ENCODE measurements at regions not wholly inside any gene's neighbourhood (a gene's known extent, or its start where the extent isn't known, plus 50 kb on each side); places are given as distances from the start of the nearest gene placed in this dataset.

DNA sequence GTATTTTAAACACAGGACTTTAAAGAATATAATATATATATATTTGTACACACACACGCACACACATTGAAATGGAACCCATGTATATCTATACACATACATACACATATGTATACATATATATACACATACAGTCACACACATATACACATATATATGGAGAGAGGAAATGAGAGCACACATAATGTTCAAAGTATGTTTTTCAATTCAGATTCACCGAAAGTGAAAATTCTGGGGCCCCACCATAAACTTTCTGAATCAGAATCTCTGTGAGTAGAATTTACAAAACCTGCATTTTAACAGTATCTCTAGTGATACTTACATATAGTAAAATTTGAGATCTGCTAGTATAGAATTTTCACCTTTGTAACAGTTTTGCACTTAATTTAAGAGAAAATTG is 60.4 kb upstream of the OBI1 start:
- H3K4me2 ChIP-seq (ENCODE audit: low read length): no peak overlapping the region
- no peak for TF ChIP-seq EZH2phosphoT487 (IDR thresholded peaks at IDR 0.05; ENCODE audit: borderline replicate concordance, low read length)
- no peak for TF ChIP-seq CTCF (IDR thresholded peaks at IDR 0.05; ENCODE audit: low read depth, low read length, poor library complexity, severe bottlenecking)
- no peak overlapping the region for H3K4me3 ChIP-seq (ENCODE audit: low read length)
- H3K36me3 ChIP-seq (ENCODE audit: control insufficient read depth, low read length): no peaks in the 10 kb centered on the region
- H3F3A ChIP-seq (ENCODE audit: control insufficient read depth, insufficient read depth): no peaks in the 10 kb centered on the region
- no peaks in the 10 kb centered on the region for H3K4me1 ChIP-seq (ENCODE audit: control insufficient read depth, low read length)
- H3K27me3 ChIP-seq (ENCODE audit: control insufficient read depth, low read length): peaks cover 3% of the 10 kb centered on the region; the same call in 1 of the 2 replicates
- H3K9me2 ChIP-seq (replicated peaks; ENCODE audit: control insufficient read depth, low read length): no peaks in the 10 kb centered on the region
- H3K9me3 ChIP-seq (ENCODE audit: control insufficient read depth, insufficient read depth, low read length): no peaks in the 10 kb centered on the region
- no peak overlapping the region for H3K27ac ChIP-seq (ENCODE audit: low read depth, low read length)
- H4K20me1 ChIP-seq (ENCODE audit: control insufficient read depth, insufficient read depth, low read depth, low read length): no peaks in the 10 kb centered on the region
- H3K79me2 ChIP-seq (ENCODE audit: control insufficient read depth, low read length): no peaks in the 10 kb centered on the region

GRCh38 chr13:78714717-78715116 is 55.8 kb upstream of the OBI1 start:
- Histone ChIP-seq H3K79me2 (ENCODE audit: control insufficient read depth, low read length) (no peaks in the 10 kb centered on the region), H3K4me2 (ENCODE audit: low read length) (no peak overlapping the region), H3F3A (ENCODE audit: control insufficient read depth, insufficient read depth) (no peaks in the 10 kb centered on the region), H3K36me3 (ENCODE audit: control insufficient read depth, low read length) (no peaks in the 10 kb centered on the region), H3K9me2 (replicated peaks; ENCODE audit: control insufficient read depth, low read length) (no peaks in the 10 kb centered on the region), H3K9me3 (ENCODE audit: control insufficient read depth, insufficient read depth, low read length) (no peaks in the 10 kb centered on the region), H3K4me1 (ENCODE audit: control insufficient read depth, low read length) (no peaks in the 10 kb centered on the region), H3K27ac (ENCODE audit: low read depth, low read length) (no peak overlapping the region), H3K27me3 (ENCODE audit: control insufficient read depth, low read length) (no peaks in the 10 kb centered on the region), H4K20me1 (ENCODE audit: control insufficient read depth, insufficient read depth, low read depth, low read length) (no peaks in the 10 kb centered on the region), H3K4me3 (ENCODE audit: low read length) (no peak overlapping the region)
- TF ChIP-seq CTCF (IDR thresholded peaks at IDR 0.05; ENCODE audit: low read depth, low read length, poor library complexity, severe bottlenecking) (no peak), EZH2phosphoT487 (IDR thresholded peaks at IDR 0.05; ENCODE audit: borderline replicate concordance, low read length) (no peak)

DNA sequence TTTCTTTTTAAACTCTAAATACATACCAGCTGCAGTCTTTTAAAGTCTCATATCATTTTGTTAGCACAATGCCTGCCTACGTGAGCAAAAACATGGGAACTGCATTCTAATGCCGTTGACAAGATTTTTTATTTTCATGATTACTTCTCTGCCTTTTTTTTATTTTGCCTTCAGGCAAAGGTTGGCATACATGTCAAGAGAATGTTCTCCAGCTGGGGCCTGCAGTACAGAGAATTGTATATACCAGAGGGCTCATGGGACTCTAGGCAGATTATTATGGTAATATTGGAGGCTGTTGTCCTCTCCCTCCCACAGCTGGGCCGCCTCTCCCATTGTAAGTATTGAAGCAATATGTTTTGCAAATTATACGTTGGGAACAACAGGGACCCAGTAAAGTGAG is 53.9 kb upstream of the OBI1 start:
- no peaks in the 10 kb centered on the region for H3F3A ChIP-seq (ENCODE audit: control insufficient read depth, insufficient read depth)
- H3K4me1 ChIP-seq (ENCODE audit: control insufficient read depth, low read length): no peaks in the 10 kb centered on the region
- no peaks in the 10 kb centered on the region for H3K27me3 ChIP-seq (ENCODE audit: control insufficient read depth, low read length)
- no peak overlapping the region for H3K4me2 ChIP-seq (ENCODE audit: low read length)
- no peaks in the 10 kb centered on the region for H3K79me2 ChIP-seq (ENCODE audit: control insufficient read depth, low read length)
- no peaks in the 10 kb centered on the region for H3K9me2 ChIP-seq (replicated peaks; ENCODE audit: control insufficient read depth, low read length)
- no peak overlapping the region for H3K4me3 ChIP-seq (ENCODE audit: low read length)
- no peaks in the 10 kb centered on the region for H4K20me1 ChIP-seq (ENCODE audit: control insufficient read depth, insufficient read depth, low read depth, low read length)
- no peak overlapping the region for H3K27ac ChIP-seq (ENCODE audit: low read depth, low read length)
- H3K9me3 ChIP-seq (ENCODE audit: control insufficient read depth, insufficient read depth, low read length): no peaks in the 10 kb centered on the region
- TF ChIP-seq EZH2phosphoT487 (IDR thresholded peaks at IDR 0.05; ENCODE audit: borderline replicate concordance, low read length) (no peak), CTCF (IDR thresholded peaks at IDR 0.05; ENCODE audit: low read depth, low read length, poor library complexity, severe bottlenecking) (no peak)
- H3K36me3 ChIP-seq (ENCODE audit: control insufficient read depth, low read length): no peaks in the 10 kb centered on the region

DNA sequence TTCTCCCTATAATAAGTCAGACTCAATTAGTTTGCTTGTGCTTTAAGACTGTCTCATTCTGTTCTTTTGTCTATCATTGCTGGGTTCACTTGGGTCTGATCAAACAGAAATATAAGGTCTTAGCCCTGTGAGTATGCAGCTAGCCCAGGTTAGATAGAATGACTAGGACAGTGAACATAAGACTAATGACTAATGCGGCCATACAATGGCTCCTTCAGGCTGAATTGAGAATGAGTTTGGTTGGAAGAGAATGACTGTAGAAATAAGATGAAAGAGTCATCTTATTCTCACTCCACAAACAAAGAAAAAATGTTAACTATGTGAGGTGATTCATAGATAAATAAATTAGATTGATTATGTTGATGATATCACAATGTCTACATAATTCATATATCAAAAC is 50.1 kb upstream of the OBI1 start:
- Histone ChIP-seq H3K36me3 (ENCODE audit: control insufficient read depth, low read length) (no peaks in the 10 kb centered on the region), H3K9me3 (ENCODE audit: control insufficient read depth, insufficient read depth, low read length) (no peaks in the 10 kb centered on the region), H3K79me2 (ENCODE audit: control insufficient read depth, low read length) (no peaks in the 10 kb centered on the region), H3K27me3 (ENCODE audit: control insufficient read depth, low read length) (no peaks in the 10 kb centered on the region), H3K4me3 (ENCODE audit: low read length) (no peak overlapping the region), H3K27ac (ENCODE audit: low read depth, low read length) (no peak overlapping the region), H3K9me2 (replicated peaks; ENCODE audit: control insufficient read depth, low read length) (no peaks in the 10 kb centered on the region), H4K20me1 (ENCODE audit: control insufficient read depth, insufficient read depth, low read depth, low read length) (no peaks in the 10 kb centered on the region), H3K4me1 (ENCODE audit: control insufficient read depth, low read length) (no peaks in the 10 kb centered on the region), H3F3A (ENCODE audit: control insufficient read depth, insufficient read depth) (no peaks in the 10 kb centered on the region), H3K4me2 (ENCODE audit: low read length) (no peak overlapping the region)
- TF ChIP-seq CTCF (IDR thresholded peaks at IDR 0.05; ENCODE audit: low read depth, low read length, poor library complexity, severe bottlenecking) (no peak), EZH2phosphoT487 (IDR thresholded peaks at IDR 0.05; ENCODE audit: borderline replicate concordance, low read length) (no peak)
